NB4 (cell line): ENCODE measurements at regions not wholly inside any gene's neighbourhood (a gene's known extent, or its start where the extent isn't known, plus 50 kb on each side); places are given as distances from the start of the nearest gene placed in this dataset.

ENCODE experiments used
- POLR2A ChIP-seq: IDR thresholded peaks from 2 replicates; pipeline ENCODE4 v1.6.1; 2011; ENCODE audit warnings: mild to moderate bottlenecking; ENCODE audit not compliant: insufficient read length; ENCODE audit errors: extremely low read depth
- TF ChIP-seq, protein P1 (sequence below): IDR thresholded peaks from one replicate; pipeline ENCODE4 v1.5.1; 2012; ENCODE audit warnings: low read depth, low read length
- TF ChIP-seq, protein P2 (sequence below): IDR thresholded peaks from 2 replicates; pipeline ENCODE4 v1.6.1; 2011; ENCODE audit warnings: low read depth, low read length

DNA sequence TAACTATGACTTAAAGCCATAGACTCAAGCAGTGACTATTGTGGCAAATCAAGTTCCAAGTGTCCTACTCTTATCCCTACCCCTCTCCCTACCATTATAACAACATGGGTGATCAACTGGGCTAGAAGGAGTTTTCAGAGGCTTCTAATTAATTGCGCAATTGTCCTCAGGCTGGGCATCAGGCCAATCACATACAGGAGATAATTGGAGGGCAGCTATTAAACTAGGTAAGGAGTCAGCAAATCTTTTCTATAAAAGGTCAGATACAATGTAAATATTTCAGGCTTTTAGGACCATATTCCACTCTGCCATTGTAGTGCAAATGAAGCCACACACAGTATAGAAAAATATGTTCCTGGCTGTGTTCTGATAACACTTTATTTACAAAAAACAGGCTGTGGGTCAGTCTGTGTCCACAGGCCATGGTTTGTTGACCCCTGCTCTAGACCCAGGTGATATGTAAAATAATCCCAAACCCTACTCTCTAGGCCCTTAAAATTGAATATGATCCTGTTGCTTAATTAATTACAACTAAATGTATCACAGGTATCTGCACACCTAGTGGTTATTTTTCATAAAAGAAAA lies 141.4 kb upstream of the PIK3R1 start:
- TF ChIP-seq, protein P1, sequence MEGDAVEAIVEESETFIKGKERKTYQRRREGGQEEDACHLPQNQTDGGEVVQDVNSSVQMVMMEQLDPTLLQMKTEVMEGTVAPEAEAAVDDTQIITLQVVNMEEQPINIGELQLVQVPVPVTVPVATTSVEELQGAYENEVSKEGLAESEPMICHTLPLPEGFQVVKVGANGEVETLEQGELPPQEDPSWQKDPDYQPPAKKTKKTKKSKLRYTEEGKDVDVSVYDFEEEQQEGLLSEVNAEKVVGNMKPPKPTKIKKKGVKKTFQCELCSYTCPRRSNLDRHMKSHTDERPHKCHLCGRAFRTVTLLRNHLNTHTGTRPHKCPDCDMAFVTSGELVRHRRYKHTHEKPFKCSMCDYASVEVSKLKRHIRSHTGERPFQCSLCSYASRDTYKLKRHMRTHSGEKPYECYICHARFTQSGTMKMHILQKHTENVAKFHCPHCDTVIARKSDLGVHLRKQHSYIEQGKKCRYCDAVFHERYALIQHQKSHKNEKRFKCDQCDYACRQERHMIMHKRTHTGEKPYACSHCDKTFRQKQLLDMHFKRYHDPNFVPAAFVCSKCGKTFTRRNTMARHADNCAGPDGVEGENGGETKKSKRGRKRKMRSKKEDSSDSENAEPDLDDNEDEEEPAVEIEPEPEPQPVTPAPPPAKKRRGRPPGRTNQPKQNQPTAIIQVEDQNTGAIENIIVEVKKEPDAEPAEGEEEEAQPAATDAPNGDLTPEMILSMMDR, result no peak
- TF ChIP-seq, protein P2, sequence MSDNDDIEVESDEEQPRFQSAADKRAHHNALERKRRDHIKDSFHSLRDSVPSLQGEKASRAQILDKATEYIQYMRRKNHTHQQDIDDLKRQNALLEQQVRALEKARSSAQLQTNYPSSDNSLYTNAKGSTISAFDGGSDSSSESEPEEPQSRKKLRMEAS, result no peak
- no peak for TF ChIP-seq POLR2A
